ENCODE measurements at regions not wholly inside any gene's neighbourhood (a gene's known extent, or its start where the extent isn't known, plus 50 kb on each side); places are given as distances from the start of the nearest gene placed in this dataset.

DNA sequence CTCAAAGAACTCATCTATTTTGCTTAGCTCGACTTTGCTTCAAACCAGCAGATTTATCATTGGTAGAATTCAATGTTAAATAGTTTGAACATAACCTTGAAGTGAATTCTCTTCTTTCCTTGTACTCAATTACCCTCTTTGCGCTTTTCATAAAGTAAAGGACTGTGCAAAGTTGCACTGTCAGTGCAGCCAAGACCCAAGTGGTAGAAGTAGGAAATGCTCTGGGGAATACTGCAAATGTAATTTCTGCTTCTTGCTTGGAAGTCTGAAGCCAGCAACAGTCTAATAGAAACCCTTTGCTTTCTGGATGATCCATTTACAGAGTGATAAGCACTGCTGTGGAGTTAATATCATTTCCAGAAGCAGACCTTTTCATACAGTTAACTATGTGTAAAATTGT, 936.7 kb upstream of the TMPRSS15 start:
- no peak for DNase-seq (ENCODE audit: low spot score)
- TF ChIP-seq, protein P1, sequence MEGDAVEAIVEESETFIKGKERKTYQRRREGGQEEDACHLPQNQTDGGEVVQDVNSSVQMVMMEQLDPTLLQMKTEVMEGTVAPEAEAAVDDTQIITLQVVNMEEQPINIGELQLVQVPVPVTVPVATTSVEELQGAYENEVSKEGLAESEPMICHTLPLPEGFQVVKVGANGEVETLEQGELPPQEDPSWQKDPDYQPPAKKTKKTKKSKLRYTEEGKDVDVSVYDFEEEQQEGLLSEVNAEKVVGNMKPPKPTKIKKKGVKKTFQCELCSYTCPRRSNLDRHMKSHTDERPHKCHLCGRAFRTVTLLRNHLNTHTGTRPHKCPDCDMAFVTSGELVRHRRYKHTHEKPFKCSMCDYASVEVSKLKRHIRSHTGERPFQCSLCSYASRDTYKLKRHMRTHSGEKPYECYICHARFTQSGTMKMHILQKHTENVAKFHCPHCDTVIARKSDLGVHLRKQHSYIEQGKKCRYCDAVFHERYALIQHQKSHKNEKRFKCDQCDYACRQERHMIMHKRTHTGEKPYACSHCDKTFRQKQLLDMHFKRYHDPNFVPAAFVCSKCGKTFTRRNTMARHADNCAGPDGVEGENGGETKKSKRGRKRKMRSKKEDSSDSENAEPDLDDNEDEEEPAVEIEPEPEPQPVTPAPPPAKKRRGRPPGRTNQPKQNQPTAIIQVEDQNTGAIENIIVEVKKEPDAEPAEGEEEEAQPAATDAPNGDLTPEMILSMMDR (IDR thresholded peaks at IDR 0.05; ENCODE audit: borderline replicate concordance, control extremely low read depth, extremely low read depth, insufficient read depth, missing control alignments) = no peak
- in situ Hi-C loops (cut with MboI; ENCODE audit: low sequenced_read_pairs, unreplicated experiment) = no loop called here

DNA sequence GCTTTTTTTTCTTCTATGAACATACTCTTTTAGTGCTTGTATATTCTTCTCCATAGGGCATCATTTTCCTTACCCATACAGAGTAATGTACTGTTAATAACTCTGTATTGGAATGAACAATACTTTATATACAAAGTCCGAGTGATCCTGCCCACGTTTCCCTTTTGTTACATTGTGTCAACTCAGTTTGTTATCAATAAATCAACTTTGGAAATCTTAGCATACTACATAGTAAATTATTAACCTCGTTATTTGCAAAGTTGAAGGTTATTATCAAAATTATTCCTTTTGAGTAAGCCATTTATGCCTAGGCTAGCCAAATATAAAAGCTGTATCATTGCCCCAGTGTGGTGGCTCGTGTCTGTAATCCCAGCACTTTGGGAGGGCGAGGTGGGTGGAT, 937.4 kb upstream of the TMPRSS15 start:
- TF ChIP-seq, protein P1 (IDR thresholded peaks at IDR 0.05; ENCODE audit: borderline replicate concordance, control extremely low read depth, extremely low read depth, insufficient read depth, missing control alignments) = no peak
- in situ Hi-C loops (cut with MboI; ENCODE audit: low sequenced_read_pairs, unreplicated experiment) = no loop called here
- no peak for DNase-seq (ENCODE audit: low spot score)

GRCh38 chr21:19343711-19344110, 940.1 kb upstream of the TMPRSS15 start:
- no peak for DNase-seq (ENCODE audit: low spot score)
- TF ChIP-seq, protein P1 (IDR thresholded peaks at IDR 0.05; ENCODE audit: borderline replicate concordance, control extremely low read depth, extremely low read depth, insufficient read depth, missing control alignments) = no peak
- in situ Hi-C loops (cut with MboI; ENCODE audit: low sequenced_read_pairs, unreplicated experiment) = no loop called here

- TF ChIP-seq, protein P1 (IDR thresholded peaks at IDR 0.05; ENCODE audit: borderline replicate concordance, control extremely low read depth, extremely low read depth, insufficient read depth, missing control alignments) = no peak
- no peak for DNase-seq (ENCODE audit: low spot score)
- in situ Hi-C loops (cut with MboI; ENCODE audit: low sequenced_read_pairs, unreplicated experiment) = no loop called here
Observed at GRCh38 chr21:19350286-19350685, 946.7 kb upstream of the TMPRSS15 start.

GRCh38 chr21:19353256-19353655, 949.7 kb upstream of the TMPRSS15 start:
- TF ChIP-seq, protein P1 (IDR thresholded peaks at IDR 0.05; ENCODE audit: borderline replicate concordance, control extremely low read depth, extremely low read depth, insufficient read depth, missing control alignments) = no peak
- DNase-seq (ENCODE audit: low spot score) = no peak
- in situ Hi-C loops (cut with MboI; ENCODE audit: low sequenced_read_pairs, unreplicated experiment) = no loop called here

DNA sequence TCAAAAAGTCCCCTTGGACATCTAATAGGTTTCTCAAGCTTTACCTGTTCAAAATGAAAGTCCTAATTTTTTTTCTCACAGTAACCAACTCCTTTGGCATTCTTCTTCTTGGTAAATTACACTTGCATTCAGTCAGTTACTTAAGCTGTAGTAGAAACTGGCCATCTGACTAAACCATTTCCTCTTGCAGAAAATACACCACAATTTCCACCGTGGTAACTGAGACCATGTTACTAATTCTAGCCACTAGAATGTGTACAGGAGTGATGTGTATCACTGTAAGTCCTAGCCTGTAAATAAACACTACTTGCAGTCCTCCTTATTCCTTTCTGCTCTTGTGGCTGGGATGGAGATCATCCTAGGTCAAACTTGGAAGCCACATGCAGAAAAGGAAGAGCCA, 965.4 kb upstream of the TMPRSS15 start:
- in situ Hi-C loops (cut with MboI; ENCODE audit: low sequenced_read_pairs, unreplicated experiment) = no loop called here
- TF ChIP-seq, protein P1 (IDR thresholded peaks at IDR 0.05; ENCODE audit: borderline replicate concordance, control extremely low read depth, extremely low read depth, insufficient read depth, missing control alignments) = no peak
- DNase-seq (ENCODE audit: low spot score) = no peak

DNA sequence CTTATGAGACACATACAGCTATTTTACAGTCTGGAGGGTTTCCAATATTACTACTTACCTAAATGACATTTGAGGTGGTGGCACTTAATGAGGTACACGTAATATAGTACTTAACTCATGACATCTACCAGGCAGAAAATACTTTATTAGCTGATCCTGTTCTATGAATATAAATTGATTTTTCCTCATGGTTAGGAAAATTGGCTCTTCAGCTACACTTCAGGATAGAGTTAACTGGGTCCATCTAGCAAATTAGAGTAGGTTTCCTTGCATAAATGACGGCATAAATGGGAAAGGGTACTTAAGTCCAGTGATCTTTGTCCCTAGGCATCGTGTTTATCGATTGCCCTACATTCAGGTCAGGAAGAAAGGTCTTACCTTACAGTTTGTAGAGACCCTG, 988.8 kb upstream of the TMPRSS15 start:
- in situ Hi-C loops (cut with MboI; ENCODE audit: low sequenced_read_pairs, unreplicated experiment) = no loop called here
- no peak for DNase-seq (ENCODE audit: low spot score)
- TF ChIP-seq, protein P1 (IDR thresholded peaks at IDR 0.05; ENCODE audit: borderline replicate concordance, control extremely low read depth, extremely low read depth, insufficient read depth, missing control alignments) = no peak
